H1 (cell line): ENCODE measurements at regions not wholly inside any gene's neighbourhood (a gene's known extent, or its start where the extent isn't known, plus 50 kb on each side); places are given as distances from the start of the nearest gene placed in this dataset.

Experiments used
- CTCF ChIA-PET: fragments of 300-600 bp; sonication (Branson Sonifier 250); formaldehyde crosslinking; loops from one replicate; lab custom pipeline; 2021; ENCODE audit not compliant: partially characterized antibody; lab: Charles Lee
- POLR2A ChIA-PET: fragments of 300-600 bp; sonication (Branson Sonifier 250); formaldehyde crosslinking; loops from one replicate; lab custom pipeline; 2021; ENCODE audit warnings: inconsistent platforms; ENCODE audit not compliant: partially characterized antibody; lab: Charles Lee
- DNase-seq, 2 experiments: peaks; one replicate each; pipeline versions ENCODE4 v3.0.0 to v3.0.0-alpha.2; 2010 to 2022; ENCODE audit warnings: low spot score in 2 of 2, low read depth in 1 of 2, mixed read lengths in 1 of 2
- FAIRE-seq: peaks from 2 replicates; lab custom pipeline; 2011; peaks lifted over from hg19 to GRCh38; lab: Jason Lieb, UNC
- H2AFZ ChIP-seq: 2 replicates; pipeline ENCODE4 v1.8.1; 2012; ENCODE audit warnings: low read length, inconsistent platforms
- H2AK5ac ChIP-seq: 2 replicates; pipeline ENCODE4 v1.6.1; 2013; ENCODE audit warnings: low read depth, low read length
- H2BK120ac ChIP-seq: replicated peaks from 2 replicates; pipeline ENCODE3; 2013; ENCODE audit warnings: low read depth, low read length, inconsistent platforms
- H2BK12ac ChIP-seq: 2 replicates; pipeline ENCODE4 v1.6.1; 2013; ENCODE audit warnings: low read depth, low read length
- H2BK15ac ChIP-seq: 2 replicates; pipeline ENCODE4 v1.6.1; 2013; ENCODE audit warnings: low read length
- H2BK20ac ChIP-seq: 2 replicates; pipeline ENCODE4 v1.6.1; 2013; ENCODE audit warnings: low read length
- H2BK5ac ChIP-seq: 2 replicates; pipeline ENCODE4 v1.6.1; 2013; ENCODE audit warnings: low read depth, low read length
- H3K14ac ChIP-seq: 2 replicates; pipeline ENCODE4 v1.6.1; 2013; ENCODE audit warnings: inconsistent platforms; ENCODE audit not compliant: insufficient read length
- H3K18ac ChIP-seq: 2 replicates; pipeline ENCODE4 v1.6.1; 2013; ENCODE audit warnings: low read length; ENCODE audit errors: extremely low read depth
- H3K23ac ChIP-seq: 2 replicates; pipeline ENCODE4 v1.6.1; 2013; ENCODE audit warnings: inconsistent platforms; ENCODE audit not compliant: insufficient read length
- H3K23me2 ChIP-seq: 2 replicates; pipeline ENCODE4 v1.6.1; 2013; ENCODE audit warnings: low read depth, low read length
- H3K27ac ChIP-seq: 2 replicates; pipeline ENCODE4 v1.6.1; 2011; ENCODE audit warnings: low read depth, low read length, inconsistent platforms
- H3K27me3 ChIP-seq, 4 experiments: replicated peaks in 1 of 4; 1 replicate in 1 of 4; 2 replicates in 3 of 4; pipeline versions ENCODE4 v1.6.1 to v1.8.1; 2011 to 2013; ENCODE audit warnings: low read length in 3 of 4, mild to moderate bottlenecking in 3 of 4, inconsistent platforms in 2 of 4, mixed read lengths in 2 of 4, moderate library complexity in 1 of 4; ENCODE audit not compliant: control insufficient read depth in 3 of 4, insufficient read depth in 3 of 4; ENCODE audit errors: extremely low read depth in 1 of 4
- H3K36me3 ChIP-seq, 4 experiments: 2 replicates each; pipeline versions ENCODE4 v1.6.1 to v1.8.1; 2011 to 2013; ENCODE audit warnings: mild to moderate bottlenecking in 4 of 4, low read length in 3 of 4, moderate library complexity in 2 of 4, control low read depth in 1 of 4, inconsistent platforms in 1 of 4; ENCODE audit not compliant: insufficient read depth in 4 of 4, control insufficient read depth in 2 of 4
- H3K4ac ChIP-seq: replicated peaks from 2 replicates; pipeline ENCODE3; 2013; ENCODE audit warnings: low read length, low read depth, mixed read lengths, inconsistent platforms; ENCODE audit not compliant: insufficient read length
- H3K4me1 ChIP-seq, 4 experiments: replicated peaks in 1 of 4; 1 replicate in 1 of 4; 2 replicates in 3 of 4; pipeline versions ENCODE4 v1.6.1 to v1.8.1; 2011 to 2013; ENCODE audit warnings: low read length in 3 of 4, inconsistent platforms in 2 of 4, mixed read lengths in 1 of 4; ENCODE audit not compliant: insufficient read depth in 4 of 4, control insufficient read depth in 3 of 4
- H3K4me2 ChIP-seq, 2 experiments: 2 replicates each; pipeline versions ENCODE4 v1.6.1 to v1.8.1; 2011 to 2013; ENCODE audit warnings: low read depth in 2 of 2, low read length in 2 of 2, control low read depth in 1 of 2, inconsistent platforms in 1 of 2, mild to moderate bottlenecking in 1 of 2; ENCODE audit not compliant: insufficient read depth in 1 of 2
- H3K4me3 ChIP-seq, 4 experiments: fragments of 200-600, 300-600 bp in 1 of 4; sonication (generic), shearing (Covaris generic), sonication (Bioruptor Twin) in 1 of 4; 2 replicates each; pipeline versions ENCODE4 v1.5.1 to v1.8.1; 2011 to 2016; ENCODE audit warnings: low read length in 4 of 4, low read depth in 3 of 4, control low read depth in 2 of 4, inconsistent platforms in 2 of 4, mild to moderate bottlenecking in 2 of 4, mixed read lengths in 1 of 4, moderate library complexity in 1 of 4; ENCODE audit not compliant: insufficient read depth in 2 of 4; ENCODE audit errors: extremely low read depth in 1 of 4
- H3K56ac ChIP-seq: replicated peaks from 2 replicates; pipeline ENCODE3; 2013; ENCODE audit warnings: low read depth, mild to moderate bottlenecking, mixed read lengths, low read length, inconsistent platforms; ENCODE audit not compliant: insufficient read length
- H3K79me1 ChIP-seq: 2 replicates; pipeline ENCODE4 v1.6.1; 2013; ENCODE audit warnings: low read depth, low read length, control low read depth
- H3K79me2 ChIP-seq, 2 experiments: 2 replicates each; pipeline versions ENCODE4 v1.6.1 to v1.8.1; 2012 to 2013; ENCODE audit warnings: low read length in 2 of 2, mild to moderate bottlenecking in 2 of 2, inconsistent platforms in 1 of 2; ENCODE audit not compliant: insufficient read depth in 2 of 2, control insufficient read depth in 1 of 2
- H3K9ac ChIP-seq, 4 experiments: replicated peaks in 1 of 4; 1 replicate in 1 of 4; 2 replicates in 3 of 4; pipeline versions ENCODE4 v1.6.1 to v1.8.1; 2011 to 2013; ENCODE audit warnings: low read depth in 3 of 4, low read length in 3 of 4, control low read depth in 2 of 4, mild to moderate bottlenecking in 2 of 4, moderate library complexity in 2 of 4, inconsistent platforms in 1 of 4; ENCODE audit errors: extremely low read depth in 1 of 4
- H3K9me3 ChIP-seq, 2 experiments: 2 replicates each; pipeline versions ENCODE4 v1.6.1 to v1.8.1; 2012 to 2013; ENCODE audit warnings: mild to moderate bottlenecking in 2 of 2, moderate library complexity in 2 of 2, control low read depth in 1 of 2, inconsistent platforms in 1 of 2, low read depth in 1 of 2, low read length in 1 of 2, mixed read lengths in 1 of 2; ENCODE audit not compliant: insufficient read depth in 2 of 2
- H4K20me1 ChIP-seq, 2 experiments: replicated peaks in 1 of 2; 2 replicates each; pipeline versions ENCODE3 to v1.8.1; 2011 to 2013; ENCODE audit warnings: inconsistent platforms in 2 of 2, low read length in 2 of 2, mild to moderate bottlenecking in 1 of 2; ENCODE audit not compliant: insufficient read depth in 2 of 2, control insufficient read depth in 1 of 2
- H4K5ac ChIP-seq: 2 replicates; pipeline ENCODE4 v1.6.1; 2013; ENCODE audit warnings: low read length, low read depth, mixed read lengths, inconsistent platforms; ENCODE audit not compliant: insufficient read length
- H4K8ac ChIP-seq: 2 replicates; pipeline ENCODE4 v1.8.0; 2013; ENCODE audit warnings: mild to moderate bottlenecking, moderate library complexity, low read length, inconsistent platforms; ENCODE audit not compliant: insufficient read depth; ENCODE audit errors: extremely low read depth
- H4K91ac ChIP-seq: replicated peaks from 2 replicates; pipeline ENCODE3; 2013; ENCODE audit warnings: low read length, mixed read lengths, inconsistent platforms; ENCODE audit not compliant: insufficient read length
- JUND ChIP-seq: IDR thresholded peaks from 2 replicates; pipeline ENCODE4 v1.6.1; 2011; ENCODE audit warnings: mild to moderate bottlenecking, improper control_type of control experiment, low read length
- WGBS, 2 experiments: shearing (Covaris generic) in 1 of 2; methylation state at CpG; one replicate each; pipeline versions ENCODE4 v1.1.6 to v1.1.7; 2013 to 2015; ENCODE audit warnings: low lambda C conversion rate in 2 of 2, mixed read lengths in 2 of 2, inconsistent platforms in 1 of 2, low coverage in 1 of 2, missing lambda C conversion rate in 1 of 2; ENCODE audit not compliant: insufficient replicate concordance in 2 of 2, insufficient coverage in 1 of 2, insufficient read length in 1 of 2; ENCODE audit errors: extremely low coverage in 1 of 2, missing lambda C conversion rate in 1 of 2; 5-methylcytosine and 5-hydroxymethylcytosine counted together
- TF ChIP-seq, protein P1 (sequence below): IDR thresholded peaks from 2 replicates; pipeline ENCODE4 v1.6.1; 2011; ENCODE audit warnings: low read length, improper control_type of control experiment

DNA sequence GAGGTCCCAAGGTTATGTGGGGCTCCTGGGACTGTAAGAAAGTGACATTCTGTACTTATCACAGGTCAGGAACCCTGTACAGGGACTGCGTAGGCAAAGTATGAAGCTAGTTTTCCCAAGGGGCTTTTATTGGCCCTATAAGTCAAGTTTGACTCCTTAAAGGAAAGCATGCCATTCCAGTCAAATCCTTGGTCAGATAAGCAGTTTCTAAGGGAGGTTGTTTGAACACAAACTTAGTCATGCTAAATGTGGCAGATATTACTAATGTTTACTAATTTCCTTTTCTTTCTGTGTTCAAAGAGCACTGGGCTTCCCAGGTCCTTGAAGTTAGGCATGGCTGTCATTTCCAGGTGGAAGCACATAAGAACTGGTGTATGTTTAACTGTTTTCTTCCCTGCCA, 472.4 kb downstream of the ATP23 start:
- POLR2A ChIA-PET, result no interaction called here
- no peak overlapping the region for H2AFZ ChIP-seq
- H3K79me2 ChIP-seq, result no peaks in the 10 kb centered on the region
- no peak overlapping the region for H2BK12ac ChIP-seq
- H3K23ac ChIP-seq, result no peak overlapping the region
- no peak overlapping the region for H2BK120ac ChIP-seq
- H3K18ac ChIP-seq, result no peak overlapping the region
- CTCF ChIA-PET, result interaction anchor here (0.8 to 1.2 kb wide), 2 partner anchors 22 to 30 kb away, joined by 3 to 4 read pairs; no protein-coding TSS in a partner anchor
- 100% methylated on average over 1 of the region's 1 CpG; no CpG with 5 or more reads in 1 of the 2 experiments for WGBS, 2 experiments
- no peak overlapping the region for H2AK5ac ChIP-seq
- DNase-seq (no peak), FAIRE-seq (no peak)
- no peak overlapping the region for H4K5ac ChIP-seq
- no peak overlapping the region for H3K56ac ChIP-seq
- no peaks in the 10 kb centered on the region for H3K36me3 ChIP-seq
- H3K4me2 ChIP-seq, result no peak overlapping the region
- no peak overlapping the region for H3K9ac ChIP-seq
- no peak overlapping the region for H4K91ac ChIP-seq
- no peaks in the 10 kb centered on the region for H3K79me1 ChIP-seq
- H2BK5ac ChIP-seq, result no peak overlapping the region
- H3K9me3 ChIP-seq, result no peaks in the 10 kb centered on the region
- no peak overlapping the region for H4K8ac ChIP-seq
- H3K4me1 ChIP-seq, result peaks cover 0 to 7% (median 2%) of the 10 kb centered on the region in 4 experiments; a peak in 3 of 7 replicates
- no peak overlapping the region for H2BK20ac ChIP-seq
- no peak for TF ChIP-seq JUND
- TF ChIP-seq, protein P1, sequence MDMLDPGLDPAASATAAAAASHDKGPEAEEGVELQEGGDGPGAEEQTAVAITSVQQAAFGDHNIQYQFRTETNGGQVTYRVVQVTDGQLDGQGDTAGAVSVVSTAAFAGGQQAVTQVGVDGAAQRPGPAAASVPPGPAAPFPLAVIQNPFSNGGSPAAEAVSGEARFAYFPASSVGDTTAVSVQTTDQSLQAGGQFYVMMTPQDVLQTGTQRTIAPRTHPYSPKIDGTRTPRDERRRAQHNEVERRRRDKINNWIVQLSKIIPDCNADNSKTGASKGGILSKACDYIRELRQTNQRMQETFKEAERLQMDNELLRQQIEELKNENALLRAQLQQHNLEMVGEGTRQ, result no peak
- H4K20me1 ChIP-seq, result no peaks in the 10 kb centered on the region
- H2BK15ac ChIP-seq, result no peak overlapping the region
- H3K14ac ChIP-seq, result no peak overlapping the region
- no peak overlapping the region for H3K4me3 ChIP-seq
- H3K23me2 ChIP-seq, result no peaks in the 10 kb centered on the region
- no peak overlapping the region for H3K27ac ChIP-seq
- no peak overlapping the region for H3K4ac ChIP-seq
- 0 out of 7 replicates have a peak, but pooled peaks cover 0 to 2% (median 0%) of the 10 kb centered on the region in 4 experiments for H3K27me3 ChIP-seq
